ENCODE measurements at regions not wholly inside any gene's neighbourhood (a gene's known extent, or its start where the extent isn't known, plus 50 kb on each side); places are given as distances from the start of the nearest gene placed in this dataset.

- H3K9ac ChIP-seq (ENCODE audit: extremely low read depth, low read length, poor library complexity, severe bottlenecking) = peak overlapping the region; percentile 51
- peaks cover 10% of the 10 kb centered on the region for H3K36me3 Mint-ChIP-seq (ENCODE audit: low read depth)
- H3K27ac ChIP-seq (ENCODE audit: low read depth, low read length) = no peak overlapping the region
- no peaks in the 10 kb centered on the region for H3K9me3 ChIP-seq (ENCODE audit: control insufficient read depth, low read length)
- H3K27me3 ChIP-seq (ENCODE audit: control insufficient read depth, insufficient read depth, low read length, poor library complexity, severe bottlenecking) = peaks cover 37% of the 10 kb centered on the region
- H3K4me3 Mint-ChIP-seq = peak overlapping the region; percentile 69
- H3K4me3 ChIP-seq (ENCODE audit: low read length) = peak overlapping the region; percentile 87
- WGBS, 2 experiments (ENCODE audit: insufficient coverage in 1 of 2, insufficient read length in 1 of 2) = 50 to 53% methylated on average over 7 to 18 of the region's 18 CpGs
- TF ChIP-seq CTCF (conservative IDR thresholded peaks at IDR 0.05) = no peak
- H3K36me3 ChIP-seq (ENCODE audit: control insufficient read depth, insufficient read depth, low read length) = no peaks in the 10 kb centered on the region
- peaks cover 55% of the 10 kb centered on the region for H3K27me3 Mint-ChIP-seq (ENCODE audit: insufficient read depth)
- peaks cover 24% of the 10 kb centered on the region for H3K4me1 Mint-ChIP-seq
- no peaks in the 10 kb centered on the region for H3K9me3 Mint-ChIP-seq
- H3K4me1 ChIP-seq (ENCODE audit: control insufficient read depth, insufficient read depth, low read length) = no peaks in the 10 kb centered on the region
- DNase-seq = peak; percentile 69
- no peak overlapping the region for H3K27ac Mint-ChIP-seq
Measured at GRCh38 chr2:174681099-174682006, 82.9 kb downstream of the CHRNA1 start.

GRCh38 chr2:174680221-174680620 lies 82.6 kb upstream of the WIPF1 start:
- Mint-ChIP-seq H3K4me3 (no peak overlapping the region), H3K27me3 (ENCODE audit: insufficient read depth) (peaks cover 46% of the 10 kb centered on the region)

GRCh38 chr2:174678395-174678794 lies 80.8 kb upstream of the WIPF1 start:
- DNase-seq = no peak
- Histone ChIP-seq H3K27me3 (ENCODE audit: control insufficient read depth, insufficient read depth, low read length, poor library complexity, severe bottlenecking) (peaks cover 18% of the 10 kb centered on the region), H3K4me1 (ENCODE audit: control insufficient read depth, insufficient read depth, low read length) (no peaks in the 10 kb centered on the region), H3K9me3 (ENCODE audit: control insufficient read depth, low read length) (peaks cover 2% of the 10 kb centered on the region), H3K9ac (ENCODE audit: extremely low read depth, low read length, poor library complexity, severe bottlenecking) (no peak overlapping the region), H3K4me3 (ENCODE audit: low read length) (no peak overlapping the region), H3K36me3 (ENCODE audit: control insufficient read depth, insufficient read depth, low read length) (peaks cover 2% of the 10 kb centered on the region), H3K27ac (ENCODE audit: low read depth, low read length) (no peak overlapping the region)
- H3K27ac Mint-ChIP-seq = no peak overlapping the region
- peaks cover 2% of the 10 kb centered on the region for H3K9me3 Mint-ChIP-seq
- 79% methylated on average over 2 of the region's 2 CpGs; no CpG with 5 or more reads in 1 of the 2 experiments for WGBS, 2 experiments (ENCODE audit: insufficient coverage in 1 of 2, insufficient read length in 1 of 2)
- no peak for TF ChIP-seq CTCF (conservative IDR thresholded peaks at IDR 0.05)
- H3K4me3 Mint-ChIP-seq = no peak overlapping the region
- peaks cover 30% of the 10 kb centered on the region for H3K27me3 Mint-ChIP-seq (ENCODE audit: insufficient read depth)
- H3K36me3 Mint-ChIP-seq (ENCODE audit: low read depth) = peaks cover 23% of the 10 kb centered on the region
- peaks cover 10% of the 10 kb centered on the region for H3K4me1 Mint-ChIP-seq

More at GRCh38 chr2:174680221-174680620, 82.6 kb upstream of the WIPF1 start:
- Histone ChIP-seq H3K9ac (ENCODE audit: extremely low read depth, low read length, poor library complexity, severe bottlenecking) (no peak overlapping the region), H3K27ac (ENCODE audit: low read depth, low read length) (no peak overlapping the region), H3K4me1 (ENCODE audit: control insufficient read depth, insufficient read depth, low read length) (no peaks in the 10 kb centered on the region), H3K27me3 (ENCODE audit: control insufficient read depth, insufficient read depth, low read length, poor library complexity, severe bottlenecking) (peaks cover 29% of the 10 kb centered on the region), H3K36me3 (ENCODE audit: control insufficient read depth, insufficient read depth, low read length) (no peaks in the 10 kb centered on the region), H3K9me3 (ENCODE audit: control insufficient read depth, low read length) (no peaks in the 10 kb centered on the region), H3K4me3 (ENCODE audit: low read length) (no peak overlapping the region)
- H3K27ac Mint-ChIP-seq = no peak overlapping the region
- peaks cover 16% of the 10 kb centered on the region for H3K36me3 Mint-ChIP-seq (ENCODE audit: low read depth)
- H3K4me1 Mint-ChIP-seq = peaks cover 23% of the 10 kb centered on the region
- WGBS, 2 experiments (ENCODE audit: insufficient coverage in 1 of 2, insufficient read length in 1 of 2) = 86 to 92% methylated on average over 2 of the region's 2 CpGs
- no peak for DNase-seq
- TF ChIP-seq CTCF (conservative IDR thresholded peaks at IDR 0.05) = no peak
- no peaks in the 10 kb centered on the region for H3K9me3 Mint-ChIP-seq
